ENCODE measurements at regions not wholly inside any gene's neighbourhood (a gene's known extent, or its start where the extent isn't known, plus 50 kb on each side); places are given as distances from the start of the nearest gene placed in this dataset.

DNA sequence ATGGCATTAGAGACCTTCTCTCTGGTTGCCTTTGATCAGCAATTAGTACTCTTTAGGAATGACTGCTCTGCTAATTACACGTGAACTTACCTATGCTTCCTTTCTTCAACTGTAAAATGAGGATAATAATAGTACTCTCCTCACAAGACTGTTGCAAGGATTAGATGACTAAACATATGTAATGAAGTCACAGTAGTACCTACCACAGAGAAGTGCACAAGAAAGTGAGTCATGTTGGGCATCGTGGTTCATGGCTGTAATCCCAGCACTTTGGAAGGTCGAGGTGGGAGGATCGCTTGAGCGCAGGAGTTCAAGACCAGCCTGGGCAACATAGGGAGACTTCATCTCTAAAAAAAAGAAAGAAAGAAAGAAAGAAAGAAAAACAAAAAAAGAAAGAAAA lies 68.1 kb upstream of the AK4 start:
- TF ChIP-seq POLR2AphosphoS5 (IDR thresholded peaks at IDR 0.05; ENCODE audit: low read depth, low read length), result no peak
- TF ChIP-seq POLR2A (IDR thresholded peaks at IDR 0.05; ENCODE audit: low read depth, low read length), result no peak
- no peak for TF ChIP-seq TAF1 (IDR thresholded peaks at IDR 0.05; ENCODE audit: low read depth, low read length)
- no peak for TF ChIP-seq POU2F2 (IDR thresholded peaks at IDR 0.05; ENCODE audit: low read depth, low read length)
- no peak for TF ChIP-seq SPI1 (IDR thresholded peaks at IDR 0.05; ENCODE audit: low read depth, low read length)
